Endothelial cell of umbilical vein (primary cell): ENCODE measurements at regions not wholly inside any gene's neighbourhood (a gene's known extent, or its start where the extent isn't known, plus 50 kb on each side); places are given as distances from the start of the nearest gene placed in this dataset.

Source experiments
- BruUV-seq: library from RNA; stranded (reverse); fragments of 400-500 nt; replicated peaks from 2 replicates; lab custom pipeline; 2021; lab: Mats Ljungman, UMichigan
- CTCF ChIA-PET: fragments of 300-600, 350-600 bp; sonication (Branson Sonifier 250); formaldehyde crosslinking; loops from one replicate; lab custom pipeline; 2021; ENCODE audit warnings: antibody characterized with exemption, inconsistent platforms; lab: Charles Lee
- POLR2A ChIA-PET: fragments of 300-600, 350-600 bp; sonication (Branson Sonifier 250); formaldehyde crosslinking; loops from one replicate; lab custom pipeline; 2021; ENCODE audit warnings: antibody characterized with exemption, inconsistent platforms; lab: Charles Lee
- DNase-seq: peaks from one replicate; pipeline ENCODE4 v3.0.0-alpha.2; 2011; ENCODE audit warnings: low read depth, low spot score
- FAIRE-seq: peaks from 2 replicates; lab custom pipeline; 2011; peaks lifted over from hg19 to GRCh38; lab: Jason Lieb, UNC
- H2AFZ ChIP-seq: 2 replicates; pipeline ENCODE4 v1.6.0; 2012; ENCODE audit warnings: low read depth, low read length, control low read depth, inconsistent platforms
- H3K27ac ChIP-seq: 2 replicates; pipeline ENCODE4 v1.5.1; 2011; ENCODE audit warnings: low read depth, mild to moderate bottlenecking, control low read depth, low read length, moderate library complexity; ENCODE audit not compliant: insufficient read depth
- H3K27me3 ChIP-seq, 2 experiments: 2 replicates each; pipeline versions ENCODE4 v1.6.0 to v1.6.1; 2011; ENCODE audit warnings: low read length in 2 of 2, mixed read lengths in 1 of 2; ENCODE audit not compliant: control insufficient read depth in 2 of 2, insufficient read depth in 2 of 2
- H3K36me3 ChIP-seq, 2 experiments: 2 replicates in 1 of 2; 3 replicates in 1 of 2; pipeline ENCODE4 v1.5.1; 2011; ENCODE audit warnings: low read length in 2 of 2, mild to moderate bottlenecking in 1 of 2, moderate library complexity in 1 of 2; ENCODE audit not compliant: control insufficient read depth in 2 of 2, insufficient read depth in 2 of 2; ENCODE audit errors: extremely low read depth in 1 of 2
- H3K4me1 ChIP-seq: 3 replicates; pipeline ENCODE4 v1.5.1; 2011; ENCODE audit warnings: mild to moderate bottlenecking, low read length; ENCODE audit not compliant: control insufficient read depth, insufficient read depth; ENCODE audit errors: extremely low read depth
- H3K4me2 ChIP-seq: 2 replicates; pipeline ENCODE4 v1.6.1; 2011; ENCODE audit warnings: low read length, control low read depth, mixed read lengths; ENCODE audit not compliant: insufficient read depth
- H3K4me3 ChIP-seq, 3 experiments: fragments of 200-600 bp in 1 of 3; sonication (generic), shearing (Covaris generic) in 1 of 3; replicated peaks in 1 of 3; 2 replicates each; pipeline ENCODE4 v1.5.1; 2011 to 2016; ENCODE audit warnings: control low read depth in 3 of 3, low read length in 3 of 3, mild to moderate bottlenecking in 2 of 3, inconsistent platforms in 1 of 3, low read depth in 1 of 3, moderate library complexity in 1 of 3; ENCODE audit not compliant: insufficient read depth in 1 of 3
- H3K79me2 ChIP-seq: 2 replicates; pipeline ENCODE4 v1.6.0; 2012; ENCODE audit warnings: low read length, inconsistent platforms; ENCODE audit not compliant: control insufficient read depth, insufficient read depth
- H3K9ac ChIP-seq: replicated peaks from 2 replicates; pipeline ENCODE3; 2011; ENCODE audit warnings: low read length, control low read depth; ENCODE audit not compliant: insufficient read depth; ENCODE audit errors: extremely low read depth
- H3K9me1 ChIP-seq: replicated peaks from 3 replicates; pipeline ENCODE4 v1.6.0; 2011; ENCODE audit warnings: mild to moderate bottlenecking, low read length; ENCODE audit not compliant: control insufficient read depth, insufficient read depth; ENCODE audit errors: extremely low read depth
- H3K9me3 ChIP-seq: replicated peaks from 2 replicates; pipeline ENCODE4 v1.5.1; 2012; ENCODE audit warnings: low read length, inconsistent platforms; ENCODE audit not compliant: control insufficient read depth, insufficient read depth
- H4K20me1 ChIP-seq: replicated peaks from 2 replicates; pipeline ENCODE3; 2011; ENCODE audit warnings: mild to moderate bottlenecking, low read length; ENCODE audit not compliant: control insufficient read depth, insufficient read depth; ENCODE audit errors: extremely low read depth
- EZH2 ChIP-seq: IDR thresholded peaks from 2 replicates; pipeline ENCODE4 v1.6.1; 2012; ENCODE audit warnings: borderline replicate concordance, low read depth, mild to moderate bottlenecking, moderate library complexity, low read length, inconsistent platforms; ENCODE audit not compliant: severe bottlenecking
- FOS ChIP-seq: IDR thresholded peaks from 2 replicates; pipeline ENCODE4 v1.6.1; 2011; ENCODE audit warnings: mild to moderate bottlenecking, low read length, moderate library complexity, borderline replicate concordance; ENCODE audit not compliant: insufficient read depth
- GATA2 ChIP-seq: IDR thresholded peaks from 2 replicates; pipeline ENCODE4 v1.7.0; 2011; ENCODE audit warnings: low read depth, mild to moderate bottlenecking, moderate library complexity, mixed read lengths, low read length; ENCODE audit not compliant: insufficient read length, insufficient read depth
- JUN ChIP-seq: IDR thresholded peaks from 2 replicates; pipeline ENCODE4 v1.6.1; 2011; ENCODE audit warnings: borderline replicate concordance, low read depth; ENCODE audit not compliant: insufficient read length, insufficient read depth
- MYC ChIP-seq: IDR thresholded peaks from one replicate; pipeline ENCODE4 v1.6.1; 2011; ENCODE audit warnings: mild to moderate bottlenecking, low read depth, low read length
- POLR2A ChIP-seq: IDR thresholded peaks from 2 replicates; pipeline ENCODE4 v1.6.1; 2012; ENCODE audit warnings: low read depth, mild to moderate bottlenecking, control low read depth, low read length
- POLR2AphosphoS5 ChIP-seq: IDR thresholded peaks from 2 replicates; pipeline ENCODE4 v1.6.1; 2012; ENCODE audit warnings: low read depth, mild to moderate bottlenecking, control low read depth, low read length, moderate library complexity; ENCODE audit not compliant: insufficient read depth
- dilution Hi-C: fragments of 300-500 bp; cut with MboI; formaldehyde crosslinking; loops from one replicate; pipeline ENCODE4 v1.15.0; 2019; ENCODE audit warnings: low sequenced_read_pairs; ENCODE audit not compliant: extremely low pct_ligation_motif_present
- intact Hi-C: fragments of 100-400 bp; cut with micrococcal nuclease; formaldehyde crosslinking; loops from one replicate; pipeline ENCODE4 v1.10.0; 2022
- TF ChIP-seq, protein P1 (sequence below), 2 donors: IDR thresholded peaks; 1 replicate in 1 of 2; 2 replicates in 1 of 2; pipeline ENCODE4 v1.5.1; 2011; ENCODE audit warnings: low read length in 2 of 2, mild to moderate bottlenecking in 2 of 2, moderate library complexity in 2 of 2, control low read depth in 1 of 2, inconsistent platforms in 1 of 2, low read depth in 1 of 2; ENCODE audit not compliant: insufficient read depth in 1 of 2; ENCODE audit errors: extremely low read depth in 1 of 2
- TF ChIP-seq, protein P2 (sequence below): IDR thresholded peaks from 2 replicates; pipeline ENCODE4 v1.6.1; 2011; ENCODE audit not compliant: insufficient read depth, insufficient read length

DNA sequence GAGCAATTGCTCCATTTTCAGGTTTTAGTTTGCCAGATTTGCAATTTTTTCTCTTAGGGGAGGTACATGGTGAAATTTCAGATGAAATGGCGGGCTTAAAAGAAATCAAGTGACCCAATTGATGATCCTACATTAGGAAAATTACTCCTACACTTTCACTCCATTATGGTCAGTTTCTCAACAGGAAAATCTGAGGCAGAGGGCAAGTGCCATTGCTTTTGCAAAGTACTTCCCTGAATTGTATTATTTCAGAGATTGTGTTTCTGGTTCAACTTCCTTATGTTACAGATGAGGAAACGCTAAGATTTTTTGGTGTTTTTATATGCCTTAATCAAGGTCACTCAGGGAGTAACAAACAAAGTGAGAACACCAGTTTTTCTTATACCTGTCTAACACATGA lies 302.2 kb downstream of the ARAP2 start:
- no peak overlapping the region for H3K9ac ChIP-seq
- no peaks in the 10 kb centered on the region for H3K9me3 ChIP-seq
- H3K9me1 ChIP-seq, result no peaks in the 10 kb centered on the region
- H3K4me1 ChIP-seq, result no peaks in the 10 kb centered on the region
- BruUV-seq, result no TSS peak
- H3K4me2 ChIP-seq, result no peak overlapping the region
- ChIA-PET POLR2A (no interaction called here), CTCF (no interaction called here)
- no peaks in the 10 kb centered on the region for H3K27me3 ChIP-seq
- no peak overlapping the region for H3K4me3 ChIP-seq
- no peaks in the 10 kb centered on the region for H3K79me2 ChIP-seq
- no peak overlapping the region for H3K27ac ChIP-seq
- FAIRE-seq (no peak), DNase-seq (no peak)
- H3K36me3 ChIP-seq, result no peaks in the 10 kb centered on the region
- dilution Hi-C loops, result no loop called here
- intact Hi-C loops, result no loop called here
- no peaks in the 10 kb centered on the region for H4K20me1 ChIP-seq
- TF ChIP-seq, protein P1, sequence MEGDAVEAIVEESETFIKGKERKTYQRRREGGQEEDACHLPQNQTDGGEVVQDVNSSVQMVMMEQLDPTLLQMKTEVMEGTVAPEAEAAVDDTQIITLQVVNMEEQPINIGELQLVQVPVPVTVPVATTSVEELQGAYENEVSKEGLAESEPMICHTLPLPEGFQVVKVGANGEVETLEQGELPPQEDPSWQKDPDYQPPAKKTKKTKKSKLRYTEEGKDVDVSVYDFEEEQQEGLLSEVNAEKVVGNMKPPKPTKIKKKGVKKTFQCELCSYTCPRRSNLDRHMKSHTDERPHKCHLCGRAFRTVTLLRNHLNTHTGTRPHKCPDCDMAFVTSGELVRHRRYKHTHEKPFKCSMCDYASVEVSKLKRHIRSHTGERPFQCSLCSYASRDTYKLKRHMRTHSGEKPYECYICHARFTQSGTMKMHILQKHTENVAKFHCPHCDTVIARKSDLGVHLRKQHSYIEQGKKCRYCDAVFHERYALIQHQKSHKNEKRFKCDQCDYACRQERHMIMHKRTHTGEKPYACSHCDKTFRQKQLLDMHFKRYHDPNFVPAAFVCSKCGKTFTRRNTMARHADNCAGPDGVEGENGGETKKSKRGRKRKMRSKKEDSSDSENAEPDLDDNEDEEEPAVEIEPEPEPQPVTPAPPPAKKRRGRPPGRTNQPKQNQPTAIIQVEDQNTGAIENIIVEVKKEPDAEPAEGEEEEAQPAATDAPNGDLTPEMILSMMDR (IDR thresholded peaks at IDR 0.05; ENCODE audit: extremely low read depth in 1 of 2, insufficient read depth in 1 of 2, low read depth in 1 of 2, low read length in 2 of 2), result no peak
- TF ChIP-seq POLR2A (no peak), GATA2 (no peak), EZH2 (no peak), MYC (no peak), FOS (no peak), JUN (no peak), POLR2AphosphoS5 (no peak)
- TF ChIP-seq, protein P2, sequence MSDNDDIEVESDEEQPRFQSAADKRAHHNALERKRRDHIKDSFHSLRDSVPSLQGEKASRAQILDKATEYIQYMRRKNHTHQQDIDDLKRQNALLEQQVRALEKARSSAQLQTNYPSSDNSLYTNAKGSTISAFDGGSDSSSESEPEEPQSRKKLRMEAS, result no peak
- no peak overlapping the region for H2AFZ ChIP-seq
